Ovary (tissue), 7 donors: ENCODE measurements at regions not wholly inside any gene's neighbourhood (a gene's known extent, or its start where the extent isn't known, plus 50 kb on each side); places are given as distances from the start of the nearest gene placed in this dataset.

Source experiments
- DNase-seq, 5 donors: peaks; one replicate each; pipeline ENCODE4 v3.0.0-alpha.2; 2019 to 2020
- H3K27ac ChIP-seq, 2 donors: fragments of 200-600 bp; one replicate each; pipeline versions ENCODE4 v1.5.1 to v1.8.0; 2019 to 2022
- H3K27me3 ChIP-seq: fragments of 200-600 bp; one replicate; pipeline ENCODE4 v1.8.0; 2022
- H3K36me3 ChIP-seq: fragments of 200-600 bp; sonication (generic); one replicate; pipeline ENCODE4 v1.5.1; 2019
- H3K4me1 ChIP-seq: one replicate; pipeline ENCODE4 v1.8.1; 2013; ENCODE audit warnings: mild to moderate bottlenecking, moderate library complexity; ENCODE audit not compliant: insufficient read depth
- H3K4me3 ChIP-seq: fragments of 200-600 bp; sonication (generic); one replicate; pipeline ENCODE4 v1.5.1; 2017
- H3K9me3 ChIP-seq, 2 donors: fragments of 200-600 bp in 1 of 2; sonication (generic) in 1 of 2; one replicate each; pipeline versions ENCODE4 v1.5.1 to v1.8.1; 2013 to 2019; ENCODE audit warnings: mild to moderate bottlenecking in 1 of 2, moderate library complexity in 1 of 2
- CTCF ChIP-seq, 3 donors: fragments of 450-650 bp in 2 of 3; fragments of 200-600 bp in 1 of 3; IDR thresholded peaks; one replicate each; pipeline versions ENCODE4 v1.5.1 to v1.8.0; 2016 to 2022; ENCODE audit warnings: antibody characterized with exemption in 3 of 3, mild to moderate bottlenecking in 1 of 3
- EP300 ChIP-seq: sonication (generic); formaldehyde crosslinking; IDR thresholded peaks from one replicate; pipeline ENCODE4 v1.6.1; 2017; ENCODE audit warnings: antibody characterized with exemption
- POLR2A ChIP-seq: fragments of 450-650 bp; IDR thresholded peaks from one replicate; pipeline ENCODE4 v1.6.1; 2017; ENCODE audit warnings: antibody characterized with exemption, mild to moderate bottlenecking, moderate library complexity
- WGBS, 3 donors: extraction: QIAGEN DNeasy Blood & Tissue Kit in 1 of 3; methylation state at CpG; one replicate each; pipeline versions ENCODE4 v1.1.5 to v1.1.7; 2013 to 2017; 5-methylcytosine and 5-hydroxymethylcytosine counted together
- intact Hi-C, 4 donors: fragments of 100-400 bp; cut with DNase I; formaldehyde crosslinking; loops; one replicate each; pipeline versions ENCODE4 v1.11.0 to v1.15.1; 2022 to 2023
- donor health status: DM: no; HTN: no; CAD: no; lungs with moderate emphysema.
- donor health status: DM: no; HTN: no; CAD: no.
- donor health status: Bipolar disorder and iron deficiency.
- donor health status: DM: no; HTN: no; CAD: no.
- donor health status: DM: yes; HTN: yes; CAD: no.

- no peak overlapping the region for H3K27ac ChIP-seq
- H3K27me3 ChIP-seq: no peaks in the 10 kb centered on the region
- intact Hi-C loops: no loop called here
- H3K36me3 ChIP-seq: no peaks in the 10 kb centered on the region
- WGBS, 3 donors: 83 to 86% (median 83%) methylated on average over 4 of the region's 4 CpGs
- no peak for DNase-seq
- no peak for TF ChIP-seq CTCF (IDR thresholded peaks at IDR 0.05)
- no peaks in the 10 kb centered on the region for H3K9me3 ChIP-seq
- no peaks in the 10 kb centered on the region for H3K4me1 ChIP-seq
- no peak overlapping the region for H3K4me3 ChIP-seq
Measured at GRCh38 chr1:188241629-188242028, 1412.9 kb downstream of the PLA2G4A start.

DNA sequence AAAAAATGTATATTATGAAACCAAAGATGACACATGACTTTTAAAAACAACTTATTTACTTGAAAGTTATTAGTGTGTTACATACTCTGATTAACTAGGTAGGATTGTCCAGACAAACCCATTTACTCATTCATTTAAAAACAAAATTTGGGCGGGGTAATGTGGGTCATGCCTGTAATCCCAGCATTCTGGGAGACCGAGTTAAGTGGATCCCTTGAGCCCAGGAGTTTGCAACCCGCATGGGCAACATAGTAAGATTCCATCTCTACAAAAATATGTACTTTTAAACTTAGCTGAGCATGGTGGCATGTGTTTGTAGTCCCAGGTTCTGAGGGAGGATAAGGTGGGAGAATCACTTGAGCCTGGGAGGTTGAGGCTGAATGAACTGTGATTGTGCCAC, 1414.7 kb downstream of the PLA2G4A start:
- TF ChIP-seq CTCF (IDR thresholded peaks at IDR 0.05): no peak
- no peak for TF ChIP-seq EP300
- TF ChIP-seq POLR2A: no peak
- H3K4me1 ChIP-seq: no peaks in the 10 kb centered on the region
- no peaks in the 10 kb centered on the region for H3K27me3 ChIP-seq
- intact Hi-C loops: no loop called here
- no peaks in the 10 kb centered on the region for H3K36me3 ChIP-seq
- DNase-seq: no peak
- no peaks in the 10 kb centered on the region for H3K9me3 ChIP-seq
- H3K27ac ChIP-seq: no peak overlapping the region
- WGBS, 3 donors: 61 to 76% (median 69%) methylated on average over 3 of the region's 3 CpGs
- no peak overlapping the region for H3K4me3 ChIP-seq

- TF ChIP-seq EP300 (no peak), CTCF (IDR thresholded peaks at IDR 0.05) (no peak), POLR2A (no peak)
Measured at GRCh38 chr1:188244681-188245080, 1415.9 kb downstream of the PLA2G4A start.

GRCh38 chr1:188247255-188247654, 1418.5 kb downstream of the PLA2G4A start:
- DNase-seq: no peak
- H3K4me3 ChIP-seq: no peak overlapping the region
- no peaks in the 10 kb centered on the region for H3K27me3 ChIP-seq
- H3K4me1 ChIP-seq: no peaks in the 10 kb centered on the region
- H3K36me3 ChIP-seq: no peaks in the 10 kb centered on the region
- intact Hi-C loops: no loop called here
- whole genome bisulfite sequencing, 3 donors: 47 to 57% (median 54%) methylated on average over 1 of the region's 1 CpG
- no peak overlapping the region for H3K27ac ChIP-seq
- no peaks in the 10 kb centered on the region for H3K9me3 ChIP-seq
- no peak for TF ChIP-seq POLR2A
- no peak for TF ChIP-seq CTCF (IDR thresholded peaks at IDR 0.05)
- no peak for TF ChIP-seq EP300

More at GRCh38 chr1:188244681-188245080, 1415.9 kb downstream of the PLA2G4A start:
- H3K27ac ChIP-seq: no peak overlapping the region
- WGBS, 3 donors: 71 to 87% (median 85%) methylated on average over 1 of the region's 1 CpG
- H3K9me3 ChIP-seq: no peaks in the 10 kb centered on the region
- no peaks in the 10 kb centered on the region for H3K27me3 ChIP-seq
- intact Hi-C loops: no loop called here
- no peak for DNase-seq
- no peak overlapping the region for H3K4me3 ChIP-seq
- H3K4me1 ChIP-seq: no peaks in the 10 kb centered on the region
- no peaks in the 10 kb centered on the region for H3K36me3 ChIP-seq

DNA sequence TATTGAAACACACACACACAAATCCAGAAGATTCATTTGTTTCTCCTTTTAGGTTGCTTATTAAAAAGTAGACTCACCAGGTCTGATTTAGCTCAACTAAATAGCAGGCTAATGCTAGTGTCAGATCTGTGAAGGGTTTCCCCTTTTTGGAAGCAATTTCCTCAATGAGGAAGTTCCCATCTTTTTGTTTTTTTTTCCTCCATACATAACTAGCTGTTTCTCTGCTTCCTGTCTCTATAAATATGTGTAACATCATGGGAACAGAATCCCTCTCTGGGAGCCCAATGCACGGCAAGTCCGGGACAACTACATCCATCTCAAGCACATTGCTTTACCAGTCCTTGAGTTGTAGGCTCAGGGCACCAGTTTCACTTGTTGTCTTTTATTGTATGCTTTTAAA, 1421.1 kb downstream of the PLA2G4A start:
- 75 to 80% (median 79%) methylated on average over 2 of the region's 2 CpGs for WGBS, 3 donors
- no peak for DNase-seq
- intact Hi-C loops: no loop called here

More for the DNA sequence above, 1421.1 kb downstream of the PLA2G4A start:
- no peak overlapping the region for H3K4me3 ChIP-seq
- no peak for TF ChIP-seq POLR2A
- no peak for TF ChIP-seq CTCF (IDR thresholded peaks at IDR 0.05)
- no peak for TF ChIP-seq EP300
- H3K9me3 ChIP-seq: no peaks in the 10 kb centered on the region
- no peak overlapping the region for H3K27ac ChIP-seq
- no peaks in the 10 kb centered on the region for H3K27me3 ChIP-seq
- no peaks in the 10 kb centered on the region for H3K36me3 ChIP-seq
- H3K4me1 ChIP-seq: no peaks in the 10 kb centered on the region
